ENCODE measurements at regions not wholly inside any gene's neighbourhood (a gene's known extent, or its start where the extent isn't known, plus 50 kb on each side); places are given as distances from the start of the nearest gene placed in this dataset.

DNA sequence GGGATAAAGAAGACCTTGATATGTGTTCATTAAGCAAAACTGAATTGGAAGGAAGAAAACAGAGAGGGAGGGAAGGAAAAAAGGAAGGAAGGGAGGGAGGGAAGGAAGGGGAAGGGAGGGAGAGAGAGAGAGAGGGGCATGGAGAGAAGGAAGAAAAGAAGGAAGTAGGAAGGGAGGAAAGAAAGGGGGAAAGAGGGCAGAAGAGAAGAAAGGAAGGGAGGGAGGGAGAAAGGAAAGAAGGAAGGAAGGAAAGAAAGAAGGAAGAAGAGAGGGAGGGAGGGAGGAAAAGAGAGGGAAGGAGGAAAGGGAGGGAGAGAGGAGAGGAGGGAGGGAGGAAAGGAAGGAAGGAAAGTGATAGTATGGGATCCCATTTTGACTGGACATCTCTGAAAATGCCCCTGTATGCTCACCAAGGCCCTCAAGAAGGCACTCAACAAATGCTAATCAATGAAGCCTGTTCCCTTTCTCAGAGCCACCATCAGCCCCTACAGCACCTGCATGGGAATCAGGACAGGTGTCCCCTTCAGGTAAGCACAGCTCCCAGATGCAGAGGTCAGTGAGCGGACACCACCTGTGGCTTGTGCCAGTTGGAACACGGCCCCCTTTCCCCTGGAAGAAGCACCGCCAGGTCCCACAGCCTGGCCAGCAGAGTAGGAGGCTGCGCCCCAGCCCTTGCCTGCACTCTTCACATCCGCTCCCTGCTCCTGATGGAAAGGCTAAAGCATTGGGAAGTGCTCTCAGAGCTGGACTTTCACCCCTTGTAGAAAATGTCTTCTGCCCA is 161.4 kb upstream of the DIO3 start:
- Histone ChIP-seq H3K27ac (no peak overlapping the region), H3K4me1 (no peaks in the 10 kb centered on the region), H3K4me3 (no peak overlapping the region), H3K9ac (ENCODE audit: low read depth in 2 of 2, low read length in 2 of 2) (no peak overlapping the region), H3K9me3 (no peaks in the 10 kb centered on the region), H3K27me3 (no peaks in the 10 kb centered on the region), H3K36me3 (no peaks in the 10 kb centered on the region)
- intact Hi-C loops (cut with DNase I) = no loop called here
- no peak for DNase-seq
- no peak for TF ChIP-seq CTCF (IDR thresholded peaks at IDR 0.05)

GRCh38 chr14:101400830-101401229 is 160.5 kb upstream of the DIO3 start:
- intact Hi-C loops (cut with DNase I) = no loop called here
- Histone ChIP-seq H3K9ac (ENCODE audit: low read depth in 2 of 2, low read length in 2 of 2) (no peak overlapping the region), H3K36me3 (no peaks in the 10 kb centered on the region), H3K9me3 (no peaks in the 10 kb centered on the region), H3K27me3 (no peaks in the 10 kb centered on the region), H3K4me3 (no peak overlapping the region), H3K4me1 (no peaks in the 10 kb centered on the region), H3K27ac (no peak overlapping the region)
- no peak for DNase-seq
- TF ChIP-seq CTCF (IDR thresholded peaks at IDR 0.05) = no peak

DNA sequence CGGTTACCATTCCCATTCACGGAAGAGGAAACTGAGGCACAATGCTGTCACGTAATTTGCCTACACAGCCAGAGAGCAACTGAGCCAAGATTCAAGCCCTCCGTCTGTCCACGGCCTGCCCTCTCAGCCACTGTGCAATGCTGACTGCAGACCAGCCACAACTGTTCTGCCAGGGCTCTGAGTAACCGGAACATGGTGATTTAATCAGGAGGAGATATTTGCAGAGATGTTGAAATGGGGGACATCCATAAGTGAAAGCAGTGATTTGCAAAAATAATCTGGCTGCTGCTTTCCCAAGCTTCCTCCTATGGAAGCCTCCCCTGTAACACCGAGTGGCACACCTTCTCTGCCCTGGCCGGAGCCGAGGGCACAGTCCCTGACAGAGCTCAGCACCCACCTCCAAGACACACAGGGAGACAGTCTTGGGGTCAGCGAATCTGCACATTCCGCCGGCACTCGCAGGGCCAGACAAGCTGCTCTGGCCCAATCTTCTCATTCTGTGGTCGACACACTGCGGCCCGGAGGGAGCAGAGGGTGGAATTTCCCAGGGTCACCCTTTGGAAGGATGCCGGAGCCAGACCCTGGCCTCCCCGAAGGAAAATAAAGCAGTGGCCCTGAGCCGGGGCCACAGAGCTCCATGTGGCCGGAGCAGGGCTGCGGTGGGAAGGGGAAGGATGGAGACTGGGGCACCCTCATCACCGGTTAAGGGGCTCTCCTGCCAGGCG is 158.2 kb upstream of the DIO3 start:
- Histone ChIP-seq H3K27me3 (no peaks in the 10 kb centered on the region), H3K9ac (ENCODE audit: low read depth in 2 of 2, low read length in 2 of 2) (no peak overlapping the region), H3K4me1 (no peaks in the 10 kb centered on the region), H3K36me3 (no peaks in the 10 kb centered on the region), H3K9me3 (no peaks in the 10 kb centered on the region), H3K4me3 (no peak overlapping the region), H3K27ac (no peak overlapping the region)
- TF ChIP-seq CTCF (IDR thresholded peaks at IDR 0.05) = no peak
- intact Hi-C loops (cut with DNase I) = no loop called here
- DNase-seq = no peak

DNA sequence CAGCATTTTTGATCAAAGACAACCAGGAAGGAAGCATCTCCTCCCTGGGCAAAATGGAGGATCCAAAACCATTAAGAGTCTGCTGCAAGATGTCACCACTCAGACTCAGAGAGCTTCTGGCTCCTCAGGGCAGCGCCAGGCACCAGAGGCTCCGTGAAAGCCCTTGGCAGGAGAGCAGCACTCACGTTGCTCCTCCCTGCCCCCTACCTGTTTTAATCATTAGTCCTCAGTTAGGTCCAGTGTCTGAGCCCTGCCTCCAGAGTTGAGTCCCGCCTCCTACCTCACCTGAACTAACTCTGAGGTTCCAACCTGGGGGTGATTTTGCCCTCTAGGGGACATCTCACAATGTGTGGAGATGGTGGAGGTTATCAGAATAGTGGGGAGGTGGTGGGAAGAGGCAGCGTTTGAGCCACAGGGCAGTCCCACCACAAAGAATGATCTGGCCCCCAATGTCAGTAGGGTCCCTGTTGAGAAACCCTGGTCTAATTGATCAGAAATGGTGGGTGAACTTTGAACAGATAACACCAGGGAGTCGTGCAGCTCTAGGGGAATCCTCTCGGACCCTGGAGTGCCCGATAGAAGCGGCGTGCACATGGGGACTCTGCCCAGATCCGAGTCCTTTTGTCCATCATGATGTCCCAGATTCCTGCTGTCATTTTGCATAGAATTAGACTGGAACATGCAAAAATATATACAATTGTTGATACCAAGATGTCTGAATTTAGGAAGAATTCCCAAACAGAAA is 156.7 kb upstream of the DIO3 start:
- H3K4me1 ChIP-seq = no peaks in the 10 kb centered on the region
- H3K9ac ChIP-seq (ENCODE audit: low read depth in 2 of 2, low read length in 2 of 2) = no peak overlapping the region
- no peak overlapping the region for H3K4me3 ChIP-seq
- intact Hi-C loops (cut with DNase I) = no loop called here
- H3K36me3 ChIP-seq = no peaks in the 10 kb centered on the region
- no peak for DNase-seq
- no peak overlapping the region for H3K27ac ChIP-seq
- H3K27me3 ChIP-seq = no peaks in the 10 kb centered on the region
- no peak for TF ChIP-seq CTCF (IDR thresholded peaks at IDR 0.05)
- H3K9me3 ChIP-seq = no peaks in the 10 kb centered on the region

GRCh38 chr14:101405171-101405883 is 156.0 kb upstream of the DIO3 start:
- Histone ChIP-seq H3K9ac (ENCODE audit: low read depth in 2 of 2, low read length in 2 of 2) (no peak overlapping the region), H3K4me1 (no peaks in the 10 kb centered on the region), H3K4me3 (no peak overlapping the region), H3K9me3 (no peaks in the 10 kb centered on the region), H3K36me3 (no peaks in the 10 kb centered on the region), H3K27ac (no peak overlapping the region), H3K27me3 (no peaks in the 10 kb centered on the region)
- no peak for DNase-seq
- intact Hi-C loops (cut with DNase I) = no loop called here
- TF ChIP-seq CTCF (IDR thresholded peaks at IDR 0.05) = no peak

Measured in colonic mucosa (tissue), 4 donors.